ENCODE measurements at regions not wholly inside any gene's neighbourhood (a gene's known extent, or its start where the extent isn't known, plus 50 kb on each side); places are given as distances from the start of the nearest gene placed in this dataset.

DNA sequence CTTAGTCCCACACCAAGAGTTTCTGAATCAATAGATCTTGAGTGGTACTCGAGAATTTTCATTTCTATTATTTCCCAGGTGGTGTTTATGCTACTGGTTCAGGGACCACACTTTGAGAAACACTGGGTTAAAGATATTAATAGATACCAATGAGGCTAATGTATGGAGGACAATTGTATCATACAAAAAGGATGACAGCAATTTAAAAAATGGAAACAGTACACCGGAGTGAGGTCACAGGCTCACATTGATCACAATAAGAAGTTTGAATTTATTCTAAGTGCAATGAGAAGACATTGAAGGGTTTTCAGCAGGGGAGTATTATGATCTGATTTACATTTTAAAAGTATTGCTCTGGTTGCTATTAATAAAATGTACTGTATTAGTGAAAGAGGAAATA, 488.3 kb downstream of the PCDH17 start:
- no peak overlapping the region for H3K4me3 Mint-ChIP-seq
- H3K4me1 Mint-ChIP-seq (ENCODE audit: low read depth): no peaks in the 10 kb centered on the region
- ChIA-PET CTCF (no interaction called here), POLR2A (no interaction called here)
- H3K36me3 Mint-ChIP-seq (ENCODE audit: low read depth): no peaks in the 10 kb centered on the region
- no peak for DNase-seq
- no peaks in the 10 kb centered on the region for H3K27me3 Mint-ChIP-seq
- no peak overlapping the region for H3K27ac Mint-ChIP-seq
- no peak for TF ChIP-seq CTCF (IDR thresholded peaks at IDR 0.05)
- H3K9me3 Mint-ChIP-seq: peaks cover 4% of the 10 kb centered on the region
- intact Hi-C loops (cut with micrococcal nuclease): no loop called here
- ATAC-seq: no peak

- DNase-seq (no peak), ATAC-seq (no peak)
- Mint-ChIP-seq H3K9me3 (peaks cover 27% of the 10 kb centered on the region), H3K36me3 (ENCODE audit: low read depth) (no peaks in the 10 kb centered on the region), H3K4me1 (ENCODE audit: low read depth) (no peaks in the 10 kb centered on the region), H3K27me3 (no peaks in the 10 kb centered on the region), H3K4me3 (no peak overlapping the region), H3K27ac (no peak overlapping the region)
- no peak for TF ChIP-seq CTCF (IDR thresholded peaks at IDR 0.05)
- ChIA-PET POLR2A (no interaction called here), CTCF (interaction anchor here (1.1 kb wide), 1 partner anchor 20 kb away, joined by 3 read pairs; no protein-coding TSS in a partner anchor)
- intact Hi-C loops (cut with micrococcal nuclease): no loop called here
Observed at GRCh38 chr13:58126496-58126895, 495.0 kb downstream of the PCDH17 start.

DNA sequence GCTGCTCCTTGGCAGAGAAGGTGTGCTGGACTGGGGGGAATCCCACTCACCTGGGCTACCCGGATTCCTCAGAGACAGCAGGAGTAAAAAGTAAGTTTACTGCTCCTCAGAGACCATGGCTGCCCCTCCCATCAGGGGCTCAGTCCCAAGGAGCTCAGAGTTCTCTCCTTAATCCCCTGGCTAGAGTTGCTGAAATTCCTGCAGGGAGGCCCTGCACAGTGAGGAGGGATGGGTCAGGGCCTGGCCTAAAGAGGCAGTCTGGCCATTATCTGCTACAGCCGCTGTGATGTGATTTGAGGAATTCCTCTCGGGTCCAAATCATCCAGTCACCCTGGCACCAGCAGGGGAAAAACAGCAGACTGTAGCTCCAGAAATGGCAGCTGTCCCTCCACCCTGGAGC, 502.5 kb downstream of the PCDH17 start:
- Mint-ChIP-seq H3K9me3 (peaks cover 31% of the 10 kb centered on the region), H3K27me3 (no peaks in the 10 kb centered on the region), H3K4me3 (no peak overlapping the region), H3K27ac (no peak overlapping the region), H3K36me3 (ENCODE audit: low read depth) (no peaks in the 10 kb centered on the region), H3K4me1 (ENCODE audit: low read depth) (no peaks in the 10 kb centered on the region)
- ChIA-PET CTCF (no interaction called here), POLR2A (no interaction called here)
- no peak for TF ChIP-seq CTCF (IDR thresholded peaks at IDR 0.05)
- ATAC-seq (no peak), DNase-seq (no peak)
- intact Hi-C loops (cut with micrococcal nuclease): no loop called here

GRCh38 chr13:58134525-58134924, 503.0 kb downstream of the PCDH17 start:
- Mint-ChIP-seq H3K9me3 (peaks cover 31% of the 10 kb centered on the region), H3K4me1 (ENCODE audit: low read depth) (no peaks in the 10 kb centered on the region), H3K27ac (no peak overlapping the region), H3K36me3 (ENCODE audit: low read depth) (no peaks in the 10 kb centered on the region), H3K4me3 (no peak overlapping the region), H3K27me3 (no peaks in the 10 kb centered on the region)
- no peak for DNase-seq
- ChIA-PET POLR2A (no interaction called here), CTCF (no interaction called here)
- no peak for TF ChIP-seq CTCF (IDR thresholded peaks at IDR 0.05)
- intact Hi-C loops (cut with micrococcal nuclease): no loop called here
- no peak for ATAC-seq

DNA sequence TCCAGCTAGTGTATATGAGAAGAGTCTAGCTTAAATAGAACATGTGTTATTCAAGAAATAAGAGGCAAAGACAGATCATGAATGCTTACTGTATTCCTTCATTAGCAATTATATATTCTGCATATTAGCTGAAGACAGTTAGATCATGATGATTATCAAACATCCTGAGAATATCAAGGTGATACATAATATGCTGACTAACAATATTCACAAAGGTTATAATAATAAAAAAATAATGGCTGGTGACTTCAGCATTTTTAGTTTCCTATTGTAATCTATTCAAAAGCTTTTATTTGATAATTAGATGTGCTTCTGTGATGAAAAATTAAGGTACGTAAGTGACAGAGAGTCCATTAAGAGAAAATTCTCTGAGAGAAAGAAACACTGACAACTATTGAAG, 511.4 kb downstream of the PCDH17 start:
- Mint-ChIP-seq H3K27ac (no peak overlapping the region), H3K4me3 (no peak overlapping the region), H3K36me3 (ENCODE audit: low read depth) (no peaks in the 10 kb centered on the region), H3K27me3 (no peaks in the 10 kb centered on the region), H3K9me3 (peaks cover 19% of the 10 kb centered on the region), H3K4me1 (ENCODE audit: low read depth) (no peaks in the 10 kb centered on the region)
- POLR2A ChIA-PET: no interaction called here
- DNase-seq (no peak), ATAC-seq (no peak)
- CTCF ChIA-PET: no interaction called here
- intact Hi-C loops (cut with micrococcal nuclease): no loop called here
- TF ChIP-seq CTCF (IDR thresholded peaks at IDR 0.05): no peak

Measured in activated CD8-positive, alpha-beta T cell treated with anti-CD3 and anti-CD28 coated beads for 36 hours (primary cell).